Posterior cingulate gyrus (tissue), 11 donors: ENCODE measurements at regions not wholly inside any gene's neighbourhood (a gene's known extent, or its start where the extent isn't known, plus 50 kb on each side); places are given as distances from the start of the nearest gene placed in this dataset.
"Not testable (repeated sequence)": the region's sequence is repeated elsewhere in the genome, so short reads cannot be mapped to it uniquely, and the experiment has no call there.

Experiments used
- DNase-seq, 10 donors: peaks; one replicate each; pipeline versions ENCODE4 v3.0.0 to v3.0.0-alpha.2; 2020 to 2021; ENCODE audit warnings: mixed read lengths in 3 of 10
- intact Hi-C: fragments of 100-400 bp; cut with DNase I; formaldehyde crosslinking; loops from one replicate; pipeline ENCODE4 v1.15.1; 2023

DNA sequence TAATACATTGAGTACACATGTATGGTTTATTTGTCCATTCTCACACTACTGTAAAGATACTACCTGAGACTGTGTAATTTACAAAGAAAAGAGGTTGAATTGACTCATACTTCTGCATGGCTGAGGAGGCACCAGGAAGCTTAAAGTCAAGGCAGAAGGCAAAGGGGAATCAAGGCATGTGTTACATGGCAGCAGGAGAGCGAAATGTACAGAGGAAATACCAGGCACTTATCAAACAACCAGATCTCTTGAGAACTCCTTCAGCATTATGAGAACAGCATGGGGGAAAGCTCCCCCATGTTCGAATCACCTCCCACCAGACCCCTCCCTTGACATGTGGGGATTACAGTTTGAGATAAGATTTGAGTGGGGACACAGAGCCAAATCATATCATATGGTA, 666.3 kb downstream of the ZBBX start:
- intact Hi-C loops: no loop called here
- no peak for DNase-seq

DNA sequence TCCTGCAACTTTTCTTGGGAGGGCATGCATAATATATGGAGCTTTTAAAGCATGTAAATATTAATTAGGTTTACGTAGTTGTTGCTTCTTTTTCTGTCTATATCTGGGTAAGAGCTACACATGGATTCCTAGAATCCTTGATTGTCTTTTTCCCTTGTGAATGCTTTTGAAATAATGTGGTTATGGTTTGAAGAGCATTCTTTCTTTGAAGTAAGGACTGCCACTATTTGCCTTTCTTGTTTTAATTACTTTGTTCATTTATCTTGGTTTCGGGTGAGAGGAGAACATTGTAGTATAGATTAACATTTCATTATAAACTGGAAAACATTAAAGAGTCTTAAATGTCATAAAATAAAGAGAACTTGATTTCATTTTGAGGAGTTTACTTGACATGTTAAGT, 674.0 kb downstream of the ZBBX start:
- DNase-seq: no peak
- intact Hi-C loops: no loop called here

DNA sequence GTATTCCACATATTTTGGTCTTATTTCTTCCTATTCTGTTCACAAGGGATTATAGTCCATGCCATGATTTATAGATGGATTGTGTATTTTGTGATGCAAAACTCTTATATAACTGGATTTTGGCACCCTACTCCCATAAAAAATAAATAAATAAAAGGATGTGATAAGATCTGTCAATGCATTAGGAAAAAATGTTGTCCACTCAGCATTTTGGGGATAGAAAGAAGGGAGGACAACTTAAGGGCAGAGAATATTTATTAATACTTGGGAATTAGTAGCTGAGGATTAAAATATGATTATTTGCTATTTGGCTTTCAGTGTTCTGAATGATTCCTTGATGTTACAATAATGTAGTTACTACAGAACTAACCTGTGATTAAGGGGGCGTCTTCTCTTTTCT, 682.6 kb downstream of the ZBBX start:
- intact Hi-C loops: no loop called here
- no peak for DNase-seq

DNA sequence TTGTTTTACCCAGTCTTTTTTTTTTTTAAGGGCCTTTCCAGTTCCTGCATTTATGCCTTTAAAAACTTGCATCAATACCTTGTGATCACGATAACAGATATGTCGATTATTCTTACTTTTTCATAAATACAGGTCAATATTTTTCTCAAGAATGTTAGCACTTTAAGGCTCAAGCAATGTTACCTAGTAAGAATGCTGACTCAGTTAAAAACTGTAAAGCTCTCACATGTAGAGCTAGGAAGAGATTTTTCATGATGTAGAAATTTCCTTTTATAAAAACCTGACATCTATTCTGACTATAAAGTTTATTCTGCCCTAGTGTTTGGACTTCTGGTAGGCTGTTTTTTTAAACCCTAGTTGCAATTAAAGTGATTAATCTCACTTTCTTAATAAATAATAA, 684.0 kb downstream of the ZBBX start:
- DNase-seq: no peak
- intact Hi-C loops: no loop called here

DNA sequence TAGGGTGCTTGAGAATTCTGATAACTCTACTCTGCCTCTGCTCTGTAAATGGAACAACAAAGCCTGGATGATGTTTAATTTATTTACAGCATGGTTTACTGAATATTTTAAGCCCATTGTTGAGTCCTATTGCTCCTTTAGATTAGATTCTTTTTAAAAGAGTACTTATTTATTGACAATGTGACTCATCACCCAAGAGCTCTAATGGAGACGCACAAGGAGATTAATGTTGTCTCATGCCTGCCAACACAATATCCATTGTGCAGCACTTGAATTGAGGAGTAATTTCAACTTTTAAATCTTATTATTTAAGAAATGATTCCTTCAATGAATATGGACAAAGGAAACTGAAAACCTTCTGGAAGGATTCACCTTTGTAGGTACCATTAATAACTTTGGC, 691.4 kb downstream of the ZBBX start:
- no peak for DNase-seq
- intact Hi-C loops: no loop called here

DNA sequence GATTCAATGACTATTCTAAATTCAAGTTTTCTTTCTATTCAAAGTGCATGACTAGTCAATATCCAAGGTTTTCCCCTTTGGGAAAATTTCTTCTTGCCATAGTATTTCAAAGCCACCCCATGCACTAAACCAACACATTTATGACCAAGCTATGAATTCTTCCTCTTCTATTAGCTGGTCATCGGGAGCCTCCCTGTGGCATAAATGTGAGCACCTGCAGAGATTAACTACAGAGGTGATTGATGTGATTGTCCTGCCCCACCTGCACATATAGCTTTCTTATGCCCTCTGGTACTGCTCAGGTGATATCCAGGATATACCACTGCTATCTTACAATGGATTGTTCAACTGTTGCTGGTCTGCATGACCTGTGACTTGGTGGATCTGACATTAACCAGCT, 694.9 kb downstream of the ZBBX start:
- intact Hi-C loops: no loop called here
- DNase-seq: no peak

GRCh38 chr3:166684077-166684476, 696.0 kb downstream of the ZBBX start:
- intact Hi-C loops: not testable (repeated sequence)

GRCh38 chr3:166669781-166670180, 710.3 kb downstream of the ZBBX start:
- intact Hi-C loops: no loop called here
- no peak for DNase-seq

More at GRCh38 chr3:166684077-166684476, 696.0 kb downstream of the ZBBX start:
- not testable (repeated sequence) for DNase-seq

DNA sequence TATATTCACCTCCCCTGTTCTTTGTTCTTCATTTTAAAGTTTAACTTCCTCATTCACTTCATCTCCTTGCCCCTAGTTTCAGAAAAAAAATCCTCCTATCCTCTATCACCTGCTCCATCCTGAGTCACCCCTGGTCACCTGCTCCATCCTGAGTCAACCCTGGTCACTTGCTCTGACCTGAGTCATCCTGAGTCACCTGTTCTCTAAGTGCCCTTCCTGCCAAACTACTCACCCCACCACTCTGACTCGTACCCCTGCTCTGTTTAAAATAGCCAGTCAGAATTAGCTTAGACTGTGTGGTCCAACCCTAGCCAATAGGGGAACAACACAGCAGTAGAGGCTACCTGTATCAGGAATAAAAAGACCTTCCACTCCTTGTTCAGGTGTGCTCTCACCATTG, 716.9 kb downstream of the ZBBX start:
- DNase-seq: no peak
- intact Hi-C loops: no loop called here

GRCh38 chr3:166661621-166662020, 718.5 kb downstream of the ZBBX start:
- intact Hi-C loops: no loop called here
- DNase-seq: no peak

- DNase-seq: no peak
- intact Hi-C loops: no loop called here
These were observed 719.1 kb downstream of the ZBBX start for GRCh38 chr3:166660962-166661361.

- intact Hi-C loops: no loop called here
- peak in 2 of 10 donors; percentile 25 to 69 for DNase-seq
These were observed 742.0 kb downstream of the ZBBX start for GRCh38 chr3:166637984-166638530.

DNA sequence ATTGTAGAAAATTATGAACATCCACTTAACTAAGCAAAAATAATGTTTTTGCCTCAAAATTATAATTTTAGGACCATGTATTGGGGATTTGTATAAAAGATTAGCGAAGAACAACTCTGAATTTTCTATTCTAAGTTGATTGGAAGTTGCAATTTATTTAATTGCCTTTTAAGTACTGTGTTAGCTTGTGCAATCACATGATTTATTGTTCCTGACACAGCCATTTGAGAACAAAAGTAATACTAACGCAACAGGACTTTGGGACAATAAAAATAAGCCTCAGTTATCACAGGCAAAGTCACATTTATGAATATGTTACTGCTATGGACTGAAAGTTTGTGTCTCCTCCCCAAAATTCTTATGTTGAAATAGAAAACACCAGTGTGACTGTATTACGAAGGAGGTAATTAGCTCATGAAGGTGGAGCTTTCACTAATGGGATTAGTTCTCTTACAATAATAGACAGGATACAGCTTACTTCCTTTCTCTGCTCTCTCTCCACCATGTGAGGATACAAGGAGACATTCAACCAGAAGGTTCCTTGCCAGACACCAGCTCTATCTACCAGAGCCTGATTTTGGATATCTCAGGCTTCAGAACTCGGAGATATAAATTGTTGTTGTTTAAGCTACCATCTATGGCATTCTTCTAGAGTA, 745.9 kb downstream of the ZBBX start:
- no peak for DNase-seq
- intact Hi-C loops: no loop called here

DNA sequence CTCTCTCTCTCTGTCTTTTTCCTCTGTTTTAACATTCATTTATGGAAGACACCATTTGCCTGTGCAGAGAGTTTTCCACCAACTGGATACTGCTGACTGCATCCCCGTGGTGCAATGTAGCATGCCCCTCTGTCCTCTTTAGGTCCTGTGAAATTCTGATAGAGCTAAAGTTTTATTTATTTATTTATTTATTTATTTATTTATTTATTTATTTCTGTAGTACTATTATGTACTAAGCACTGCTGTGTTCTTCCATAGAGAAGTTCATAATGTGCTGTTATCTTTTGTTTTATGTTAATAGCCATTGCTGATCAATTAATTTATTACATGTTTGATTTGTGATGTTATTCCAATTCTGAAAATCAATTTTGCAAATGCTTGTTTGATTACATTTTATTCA, 749.9 kb downstream of the ZBBX start:
- DNase-seq: no peak
- intact Hi-C loops: no loop called here

- DNase-seq: peak in 1 of 10 donors; percentile 59
- intact Hi-C loops: no loop called here
These were observed 766.7 kb downstream of the ZBBX start for GRCh38 chr3:166613365-166613764.

DNA sequence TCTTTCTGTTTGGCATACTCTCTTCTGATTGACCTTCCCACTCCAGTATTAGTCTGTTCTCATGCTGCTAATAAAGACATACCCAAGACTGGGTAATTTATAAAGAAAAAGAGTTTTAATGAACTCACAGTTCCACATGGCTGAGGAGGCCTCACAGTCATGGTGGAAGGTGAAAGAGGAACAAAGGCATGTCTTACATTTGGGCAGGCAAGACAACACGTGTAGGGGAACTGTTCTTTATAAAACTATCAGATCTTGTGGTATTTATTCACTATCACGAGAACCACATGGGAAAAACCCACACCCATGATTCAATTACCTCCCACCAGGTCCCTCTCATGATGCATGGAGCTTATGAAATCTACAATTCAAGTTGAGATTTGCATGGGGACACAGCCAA, 767.3 kb downstream of the ZBBX start:
- DNase-seq, intact Hi-C loops: not testable (repeated sequence)

GRCh38 chr3:166607933-166608521, 770.8 kb upstream of the BCHE start:
- no peak for DNase-seq
- intact Hi-C loops: no loop called here

DNA sequence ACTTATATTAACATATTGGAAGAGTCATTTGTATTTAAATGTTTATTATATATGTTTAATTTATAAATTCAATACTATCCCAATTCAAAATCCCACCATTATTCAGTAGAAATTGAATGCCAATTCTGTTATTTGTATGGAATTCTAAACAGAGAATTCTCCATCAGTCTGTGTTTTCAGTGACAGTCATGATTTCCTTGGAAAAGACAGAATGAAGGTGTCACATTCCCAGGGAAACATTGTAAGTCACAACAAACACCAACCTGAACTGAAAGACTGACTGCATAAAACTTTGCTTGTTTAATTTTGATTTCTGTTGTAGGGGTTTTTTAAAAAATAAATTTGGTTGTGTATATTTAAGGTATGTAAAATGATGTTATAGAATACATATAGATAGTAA, 769.8 kb upstream of the BCHE start:
- no peak for DNase-seq
- intact Hi-C loops: no loop called here

- intact Hi-C loops: no loop called here
- DNase-seq: no peak
These were observed 756.6 kb upstream of the BCHE start for GRCh38 chr3:166593776-166594175.

- no peak for DNase-seq
- intact Hi-C loops: no loop called here
These were observed 745.0 kb upstream of the BCHE start for GRCh38 chr3:166582236-166582635.

GRCh38 chr3:166580561-166580960, 743.3 kb upstream of the BCHE start:
- no peak for DNase-seq
- intact Hi-C loops: no loop called here

GRCh38 chr3:166575161-166575560, 737.9 kb upstream of the BCHE start:
- intact Hi-C loops: no loop called here
- DNase-seq: no peak
